Tibial artery (tissue), 4 donors: ENCODE measurements at regions not wholly inside any gene's neighbourhood (a gene's known extent, or its start where the extent isn't known, plus 50 kb on each side); places are given as distances from the start of the nearest gene placed in this dataset.

Experiments used
- DNase-seq, 2 donors: peaks; one replicate each; pipeline ENCODE4 v3.0.0-alpha.2; 2019
- H3K27ac ChIP-seq, 2 donors: fragments of 200-600 bp; sonication (generic) in 1 of 2; 1 replicate in 1 of 2; 2 replicates in 1 of 2; pipeline ENCODE4 v1.5.1; 2018 to 2019; ENCODE audit warnings: mild to moderate bottlenecking in 1 of 2
- H3K27me3 ChIP-seq, 2 donors: fragments of 200-600 bp; sonication (generic) in 1 of 2; one replicate each; pipeline versions ENCODE4 v1.5.1 to v1.6.0; 2016 to 2019
- H3K36me3 ChIP-seq, 3 donors: fragments of 200-600 bp; sonication (generic) in 2 of 3; one replicate each; pipeline ENCODE4 v1.5.1; 2016 to 2019; ENCODE audit warnings: mild to moderate bottlenecking in 2 of 3
- H3K4me1 ChIP-seq, 4 donors: fragments of 200-600 bp; sonication (generic) in 2 of 4; 1 replicate in 3 of 4; 2 replicates in 1 of 4; pipeline ENCODE4 v1.5.1; 2016 to 2019
- H3K4me3 ChIP-seq, 2 donors: fragments of 200-600 bp; sonication (generic) in 1 of 2; 1 replicate in 1 of 2; 2 replicates in 1 of 2; pipeline ENCODE4 v1.5.1; 2018 to 2019; ENCODE audit warnings: mild to moderate bottlenecking in 2 of 2
- H3K9me3 ChIP-seq, 3 donors: fragments of 200-600 bp; sonication (generic) in 1 of 3; one replicate each; pipeline ENCODE4 v1.5.1; 2016 to 2019
- CTCF ChIP-seq, 2 experiments: fragments of 200-600 bp in 1 of 2; fragments of 450-650 bp in 1 of 2; IDR thresholded peaks; one replicate each; pipeline ENCODE4 v1.5.1; 2017 to 2019; ENCODE audit warnings: antibody characterized with exemption in 2 of 2, mild to moderate bottlenecking in 1 of 2, moderate library complexity in 1 of 2
- intact Hi-C: fragments of 100-400 bp; cut with DNase I; formaldehyde crosslinking; loops from one replicate; pipeline ENCODE4 v1.15.0; 2023; ENCODE audit warnings: low total_unique reads

GRCh38 chr1:55697997-55698535 lies 482.9 kb upstream of the USP24 start:
- no peak for TF ChIP-seq CTCF (IDR thresholded peaks at IDR 0.05)
- H3K9me3 ChIP-seq = no peaks in the 10 kb centered on the region
- H3K4me1 ChIP-seq = peaks cover 0 to 31% (median 12%) of the 10 kb centered on the region in 4 donors
- no peaks in the 10 kb centered on the region for H3K36me3 ChIP-seq
- no peaks in the 10 kb centered on the region for H3K27me3 ChIP-seq
- no peak overlapping the region for H3K27ac ChIP-seq
- intact Hi-C loops = no loop called here
- H3K4me3 ChIP-seq = no peak overlapping the region
- no peak for DNase-seq

GRCh38 chr1:55696891-55697290 lies 481.7 kb upstream of the USP24 start:
- TF ChIP-seq CTCF (IDR thresholded peaks at IDR 0.05) = no peak
- intact Hi-C loops = no loop called here
- Histone ChIP-seq H3K4me1 (peaks cover 0 to 31% (median 12%) of the 10 kb centered on the region in 4 donors), H3K4me3 (no peak overlapping the region), H3K27me3 (no peaks in the 10 kb centered on the region), H3K9me3 (no peaks in the 10 kb centered on the region), H3K27ac (peak overlapping the region; percentile 10 to 50), H3K36me3 (no peaks in the 10 kb centered on the region)
- DNase-seq = no peak

- no peaks in the 10 kb centered on the region for H3K36me3 ChIP-seq
- H3K4me3 ChIP-seq = no peak overlapping the region
- peaks cover 0 to 31% (median 12%) of the 10 kb centered on the region in 4 donors for H3K4me1 ChIP-seq
- no peak for TF ChIP-seq CTCF (IDR thresholded peaks at IDR 0.05)
- H3K9me3 ChIP-seq = no peaks in the 10 kb centered on the region
- peak overlapping the region; percentile 10 to 50 for H3K27ac ChIP-seq
- DNase-seq = peak; percentile 78 to 80
- no peaks in the 10 kb centered on the region for H3K27me3 ChIP-seq
- intact Hi-C loops = no loop called here
Measured at GRCh38 chr1:55696181-55696754, 481.1 kb upstream of the USP24 start.

GRCh38 chr1:55695552-55695951 lies 480.4 kb upstream of the USP24 start:
- H3K27ac ChIP-seq = peak overlapping the region; percentile 10 to 50
- intact Hi-C loops = no loop called here

GRCh38 chr1:55695151-55695550 lies 480.0 kb upstream of the USP24 start:
- Histone ChIP-seq H3K27ac (peak overlapping the region in 1 of 2 donors; percentile 10), H3K9me3 (no peaks in the 10 kb centered on the region), H3K4me1 (peaks cover 0 to 31% (median 12%) of the 10 kb centered on the region in 4 donors), H3K36me3 (no peaks in the 10 kb centered on the region), H3K4me3 (no peak overlapping the region), H3K27me3 (no peaks in the 10 kb centered on the region)
- intact Hi-C loops = no loop called here
- DNase-seq = no peak
- no peak for TF ChIP-seq CTCF (IDR thresholded peaks at IDR 0.05)

More at GRCh38 chr1:55695552-55695951, 480.4 kb upstream of the USP24 start:
- Histone ChIP-seq H3K4me1 (peaks cover 0 to 31% (median 12%) of the 10 kb centered on the region in 4 donors), H3K4me3 (no peak overlapping the region), H3K27me3 (no peaks in the 10 kb centered on the region), H3K36me3 (no peaks in the 10 kb centered on the region), H3K9me3 (no peaks in the 10 kb centered on the region)
- no peak for TF ChIP-seq CTCF (IDR thresholded peaks at IDR 0.05)
- DNase-seq = no peak
